Stimulated activated CD4-positive, alpha-beta T cell treated with anti-CD3 and anti-CD28 coated beads, Interleukin-15, amount 100 ng/mL, for 48 hours (primary cell): ENCODE measurements at regions not wholly inside any gene's neighbourhood (a gene's known extent, or its start where the extent isn't known, plus 50 kb on each side); places are given as distances from the start of the nearest gene placed in this dataset.

Experiments
- DNase-seq, 2 donors: peaks; one replicate each; pipeline ENCODE4 v3.0.0-alpha.2; 2020; ENCODE audit warnings: low read depth in 2 of 2

DNA sequence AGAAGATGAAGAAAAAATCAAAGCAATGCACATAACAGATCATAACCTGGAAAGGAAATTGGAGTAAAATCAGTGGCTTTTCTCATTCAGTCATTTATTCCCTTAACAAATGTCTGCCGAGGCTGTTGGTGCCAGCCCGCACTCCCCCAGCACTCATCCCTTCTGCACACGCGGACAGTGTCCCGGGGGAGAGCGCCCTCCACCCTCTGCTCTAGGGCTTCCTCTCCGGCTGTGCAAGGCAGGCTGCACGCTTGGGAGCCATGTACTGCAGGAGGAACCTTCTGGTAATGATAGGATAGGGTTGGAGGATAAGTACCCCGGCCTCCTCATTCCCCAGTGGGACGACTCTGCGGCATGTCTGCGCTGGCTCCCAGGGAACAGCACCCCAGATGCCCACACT is 134.5 kb downstream of the PAX1 start:
- no peak for DNase-seq

DNA sequence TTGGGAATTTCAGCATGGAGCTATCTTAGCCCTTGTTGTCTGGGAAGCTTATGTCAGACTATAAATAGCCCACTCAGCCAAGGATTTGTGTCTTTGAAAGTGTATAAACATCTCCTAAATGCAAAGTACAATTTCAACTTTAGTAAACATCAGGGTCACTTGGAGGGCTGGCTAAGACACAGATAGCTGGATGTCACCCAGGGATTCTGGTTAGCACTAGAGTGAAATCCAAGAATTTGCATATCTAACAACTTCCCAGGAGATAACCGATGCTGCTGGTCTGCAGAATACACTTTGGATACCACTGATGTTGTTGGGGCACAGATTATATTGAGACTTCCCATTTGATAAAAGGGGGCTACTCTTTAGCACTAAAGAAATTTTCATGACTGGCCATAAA is 130.9 kb downstream of the PAX1 start:
- DNase-seq, result no peak

DNA sequence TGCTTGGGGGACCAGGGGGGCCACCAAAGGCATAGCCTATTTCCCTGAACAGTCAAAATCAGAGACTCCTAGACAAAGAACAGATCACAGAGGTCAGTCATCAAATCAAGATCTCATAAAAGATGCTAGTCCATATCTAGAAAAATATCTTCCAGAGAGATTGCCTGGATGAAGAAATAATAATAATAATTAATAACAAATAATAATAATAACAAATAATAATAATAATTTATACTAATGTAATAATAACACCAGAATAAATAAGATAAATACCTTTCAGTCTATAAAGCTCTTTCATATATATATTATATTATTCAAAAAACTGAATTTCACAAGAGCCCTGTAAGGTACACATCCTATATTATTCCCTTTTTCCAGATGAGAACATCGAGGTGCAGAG is 129.6 kb downstream of the PAX1 start:
- no peak for DNase-seq

DNA sequence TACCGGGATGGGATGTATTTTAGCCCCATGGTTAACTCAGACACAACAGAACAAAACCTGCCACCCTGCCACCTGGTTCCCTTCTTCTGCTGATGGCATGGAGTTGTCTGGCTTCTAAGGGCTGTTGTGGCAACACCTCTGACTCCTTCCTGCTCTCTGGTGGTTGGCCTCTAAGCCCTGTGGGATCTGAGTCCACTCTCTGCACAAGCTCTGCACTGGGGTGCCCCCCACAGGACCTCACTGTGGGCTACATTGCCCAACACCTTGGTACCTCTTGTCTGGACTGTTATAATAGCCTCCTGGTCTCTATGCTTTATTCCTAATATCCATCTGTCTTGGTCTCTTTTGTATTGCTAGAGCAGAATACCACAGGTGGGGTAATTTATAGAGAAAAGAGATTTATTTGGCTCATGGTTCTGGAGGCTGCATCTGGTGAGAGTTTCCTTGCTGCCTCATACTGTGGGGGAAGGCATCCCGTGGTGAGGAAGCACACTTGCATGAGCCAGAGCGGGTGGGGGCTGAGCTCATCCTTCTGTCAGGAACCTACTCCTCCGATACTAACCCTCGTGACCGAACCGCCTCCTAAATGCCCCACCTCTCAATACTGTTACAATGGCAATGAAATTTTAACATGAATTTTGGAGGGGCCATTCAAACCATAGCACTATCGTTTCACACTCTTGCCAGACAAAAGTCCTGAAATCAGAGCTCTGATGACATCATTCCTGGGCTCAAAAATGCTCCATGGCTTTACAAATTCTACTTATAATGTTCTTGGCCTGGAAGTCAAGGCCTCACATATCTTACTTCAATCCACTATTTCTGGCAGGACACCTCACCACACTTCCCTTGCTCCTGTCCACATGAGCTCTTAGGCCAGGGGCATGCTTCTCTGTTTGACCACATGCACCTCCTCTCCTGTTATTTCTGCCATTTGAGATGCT is 127.2 kb downstream of the PAX1 start:
- no peak for DNase-seq

DNA sequence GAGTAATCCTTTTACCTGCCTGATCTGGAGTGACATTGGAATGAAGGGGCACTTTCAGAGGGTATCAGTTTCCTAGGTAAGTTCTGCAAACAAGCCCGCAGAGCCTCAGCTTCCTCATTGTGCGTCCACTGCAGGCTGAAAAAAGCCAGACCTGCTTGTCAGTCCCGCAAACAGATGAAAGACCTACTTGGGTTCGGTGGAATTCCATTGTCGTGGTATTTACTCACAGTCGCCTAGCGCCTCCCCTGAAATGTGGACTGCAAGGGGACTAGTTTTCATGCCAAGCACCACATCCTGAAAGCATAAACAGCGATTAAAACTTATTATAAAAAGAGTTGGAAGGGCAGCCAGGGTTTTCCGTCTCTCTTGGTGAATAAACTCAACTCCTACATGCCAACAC is 121.5 kb downstream of the PAX1 start:
- DNase-seq, result no peak

DNA sequence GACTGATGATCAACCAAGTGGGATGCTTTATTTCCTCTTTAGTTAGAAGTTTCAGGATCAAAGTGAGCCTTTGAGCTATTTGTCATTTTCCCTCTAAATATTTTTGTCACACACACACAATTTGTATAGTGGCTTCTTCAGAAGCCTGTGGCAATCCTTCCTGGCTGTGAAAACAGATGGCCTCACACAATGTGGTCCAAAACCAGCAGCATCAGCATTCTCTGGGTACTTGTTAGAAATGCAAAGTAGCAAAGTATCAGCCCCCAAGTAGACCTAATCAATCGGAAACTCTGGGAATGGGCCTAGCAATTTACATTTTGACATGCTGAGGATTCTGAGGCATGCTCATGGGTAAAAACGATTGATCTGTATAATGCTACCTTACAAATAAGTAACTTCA is 115.9 kb downstream of the PAX1 start:
- no peak for DNase-seq

DNA sequence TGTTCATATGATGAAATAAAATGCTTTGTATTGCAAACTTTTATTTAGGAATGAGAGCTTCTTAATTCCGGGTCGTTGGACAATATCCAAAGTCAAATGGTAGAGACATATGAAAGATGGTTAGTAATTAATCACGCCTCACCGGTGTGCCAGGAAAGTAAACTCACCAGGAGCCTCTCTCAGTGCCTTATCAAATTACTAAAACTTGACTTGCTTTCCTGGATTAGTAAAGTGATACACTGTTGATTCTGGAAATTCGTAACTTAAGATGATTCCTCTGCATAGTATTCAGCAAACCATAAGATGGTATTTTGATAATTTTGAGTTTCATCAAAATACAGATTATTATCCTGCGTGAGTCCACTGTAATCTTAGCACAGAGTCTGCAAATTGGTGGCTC is 115.2 kb downstream of the PAX1 start:
- no peak for DNase-seq

DNA sequence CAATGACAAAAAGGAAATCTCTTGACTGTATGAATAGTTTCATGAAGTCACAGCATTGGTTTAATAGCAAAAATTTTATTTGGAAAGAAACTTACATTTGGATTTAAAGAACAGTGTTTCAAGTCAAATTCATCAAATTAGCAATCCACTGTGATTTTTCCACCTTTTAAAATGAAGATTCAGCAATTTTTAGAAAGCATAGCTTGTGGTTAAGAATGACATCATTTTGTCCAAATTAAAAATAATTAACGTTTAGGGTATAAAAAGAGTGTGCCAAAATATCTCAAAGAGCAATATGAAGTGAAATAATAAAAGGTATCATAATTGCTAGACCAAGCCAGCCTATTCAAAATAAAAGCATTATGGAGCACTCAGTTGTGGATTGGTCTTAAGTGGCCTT is 114.6 kb downstream of the PAX1 start:
- DNase-seq, result no peak

DNA sequence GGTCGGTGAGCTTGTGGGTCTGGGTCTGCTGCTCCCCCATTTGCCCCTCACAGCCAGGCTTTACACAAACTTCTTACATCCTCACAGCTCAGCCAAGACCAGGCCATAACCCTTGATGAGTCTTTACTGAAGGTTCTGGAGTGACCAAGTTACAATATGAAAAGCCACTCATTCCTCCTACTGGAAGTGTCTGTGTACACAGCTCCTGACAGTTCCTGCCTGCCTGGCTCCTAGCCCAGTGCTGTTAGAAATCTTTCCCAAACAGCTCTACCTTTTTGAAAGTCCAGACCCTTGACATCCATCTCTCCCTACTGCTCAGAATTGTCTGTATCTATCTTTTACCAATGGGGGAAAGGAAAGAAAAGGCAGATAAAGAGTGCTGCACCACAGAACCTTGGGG is 106.9 kb downstream of the PAX1 start:
- no peak for DNase-seq

DNA sequence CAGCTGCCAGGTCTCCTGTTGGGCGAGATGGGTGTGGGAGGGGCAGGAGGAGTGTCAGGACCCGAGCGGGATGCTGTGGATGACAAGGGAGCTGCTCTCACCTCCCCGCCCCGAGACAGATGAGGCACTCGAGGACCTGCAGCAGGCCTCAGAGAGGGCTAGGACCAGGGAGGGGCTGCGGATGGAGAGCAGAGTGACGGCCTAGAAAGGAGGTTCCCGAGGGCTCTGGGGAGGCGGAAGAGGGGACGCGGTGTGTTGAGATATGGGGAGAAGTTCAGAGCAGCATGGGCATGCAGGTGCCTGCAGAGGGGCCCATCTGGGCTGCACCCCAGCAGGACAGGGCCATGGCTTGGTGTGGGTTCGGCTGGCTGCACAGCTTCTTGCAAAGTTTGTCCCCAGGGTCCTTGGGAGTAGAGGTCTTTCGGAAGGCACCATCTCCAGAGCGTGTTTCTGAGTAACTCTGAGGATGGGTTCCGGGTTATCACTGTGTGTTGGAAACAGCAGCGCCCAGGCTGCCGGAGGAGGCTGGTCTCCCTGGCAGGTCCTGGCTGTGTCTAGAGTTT is 104.6 kb downstream of the PAX1 start:
- DNase-seq, result no peak

DNA sequence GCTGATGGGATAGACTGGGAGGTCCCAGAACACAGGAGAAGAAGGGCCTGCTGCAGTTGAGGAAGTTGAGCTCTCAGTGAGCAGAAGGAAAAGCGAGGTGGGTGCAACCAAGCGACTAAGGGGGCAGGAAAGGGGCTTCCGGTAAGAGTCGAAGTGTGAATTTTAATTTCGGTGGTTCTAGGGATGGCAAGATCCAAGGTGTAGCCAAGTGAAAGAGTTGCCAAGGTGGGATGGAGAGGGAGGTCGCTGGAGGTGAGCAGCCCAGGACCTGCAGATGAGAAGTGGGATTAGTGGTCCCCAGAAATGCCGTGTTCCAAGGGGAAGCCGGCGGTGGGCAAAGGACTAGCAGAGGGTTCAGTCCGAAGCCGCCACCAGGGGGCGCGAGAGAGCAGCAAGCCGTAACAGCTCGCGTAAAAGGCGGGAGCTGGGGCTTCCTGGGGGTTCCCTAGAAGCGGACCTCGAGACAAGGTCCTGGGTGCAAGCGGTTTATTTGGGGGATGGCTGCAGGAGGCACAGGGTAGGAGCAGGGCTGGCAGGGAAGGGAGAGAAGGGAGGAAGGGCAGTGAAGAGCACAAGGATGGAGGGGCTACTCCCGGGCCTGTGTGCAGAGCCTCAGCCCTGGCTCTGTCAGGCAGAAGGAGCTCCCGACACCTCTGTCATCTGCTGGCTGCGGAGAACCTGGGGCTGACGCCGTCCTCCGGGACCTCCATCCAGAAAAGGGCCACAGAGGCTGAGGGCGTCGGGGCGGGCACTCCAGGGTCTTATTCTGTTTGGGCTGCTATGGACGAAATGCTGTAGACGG is 103.6 kb downstream of the PAX1 start:
- DNase-seq, result peak; percentile 15 to 18

DNA sequence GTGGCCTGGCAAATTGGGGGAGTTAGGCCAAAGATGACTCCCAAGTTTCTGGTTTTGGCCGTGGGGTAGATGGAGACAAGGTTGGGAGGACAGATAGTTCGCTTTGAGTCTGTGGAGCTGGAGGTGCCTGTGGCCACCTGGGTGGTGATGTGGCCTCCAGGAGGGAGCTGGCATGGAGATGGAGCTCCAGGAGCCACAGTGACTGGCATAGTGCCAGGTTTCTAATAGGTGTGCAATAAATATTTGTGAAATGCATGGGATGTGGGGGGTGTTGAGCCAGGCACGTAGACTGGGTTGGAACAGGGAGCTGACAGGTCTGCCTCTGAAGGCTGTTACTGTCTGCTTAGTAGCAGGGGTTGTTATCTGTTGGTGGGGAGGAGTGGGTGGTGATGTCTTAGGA is 102.7 kb downstream of the PAX1 start:
- no peak for DNase-seq

DNA sequence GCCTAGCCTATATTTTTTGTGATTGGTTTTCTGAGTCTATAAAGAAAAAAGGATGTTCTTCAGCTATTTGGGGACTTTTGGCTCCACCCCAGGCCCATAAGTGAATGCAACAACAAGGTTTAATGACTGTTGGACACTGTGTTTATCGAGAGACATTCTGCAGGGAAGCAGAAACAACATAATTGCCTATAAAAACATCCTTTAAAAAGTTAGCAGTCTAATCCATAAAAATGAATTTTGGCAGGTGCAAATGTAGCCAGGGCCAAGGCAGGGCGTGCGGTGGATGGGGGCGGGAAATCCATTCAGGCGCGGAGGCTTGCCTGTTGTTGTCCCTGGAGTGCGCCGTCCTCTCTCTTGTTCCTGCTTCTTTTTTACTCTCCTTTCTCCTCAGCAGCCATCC is 99.3 kb downstream of the PAX1 start:
- DNase-seq, result no peak

DNA sequence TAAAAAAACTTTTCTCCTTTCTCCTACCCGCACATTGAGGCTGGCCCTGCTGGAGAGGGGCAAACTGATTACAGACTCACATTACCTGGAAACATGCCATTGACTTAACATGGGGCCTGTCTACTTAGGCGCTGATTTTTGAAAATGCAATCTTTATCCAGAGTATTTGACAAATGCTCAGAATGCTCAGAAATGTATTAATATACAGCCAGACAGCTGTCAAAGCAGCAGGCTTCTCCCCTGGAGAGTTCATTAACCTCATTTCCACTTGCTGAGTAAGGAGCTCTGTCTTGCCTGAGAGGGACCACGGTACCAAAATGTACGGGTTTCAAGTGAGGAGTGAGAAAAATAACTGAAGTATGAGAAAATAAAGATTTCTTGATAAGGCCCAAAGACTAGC is 95.7 kb downstream of the PAX1 start:
- DNase-seq, result no peak

DNA sequence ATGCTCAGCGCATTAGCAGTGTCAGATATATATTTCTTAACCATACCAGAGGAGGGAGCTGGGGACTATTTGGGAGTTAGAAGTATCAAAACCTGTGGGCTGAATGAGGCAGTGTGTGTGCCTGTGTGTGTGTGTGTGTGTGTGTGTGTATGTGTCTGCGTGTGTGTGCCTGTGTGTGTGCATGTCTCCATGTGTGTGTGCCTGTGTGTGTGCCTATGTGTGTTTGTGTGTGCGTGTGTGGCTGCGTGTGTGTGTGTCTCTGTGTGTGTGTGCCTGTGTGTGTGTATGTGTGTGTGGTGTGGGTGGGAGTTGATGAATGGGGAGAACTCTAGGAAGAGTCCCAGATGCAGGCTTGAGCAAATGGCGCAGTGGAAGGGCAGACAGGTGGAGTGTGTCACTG is 92.9 kb downstream of the PAX1 start:
- no peak for DNase-seq

DNA sequence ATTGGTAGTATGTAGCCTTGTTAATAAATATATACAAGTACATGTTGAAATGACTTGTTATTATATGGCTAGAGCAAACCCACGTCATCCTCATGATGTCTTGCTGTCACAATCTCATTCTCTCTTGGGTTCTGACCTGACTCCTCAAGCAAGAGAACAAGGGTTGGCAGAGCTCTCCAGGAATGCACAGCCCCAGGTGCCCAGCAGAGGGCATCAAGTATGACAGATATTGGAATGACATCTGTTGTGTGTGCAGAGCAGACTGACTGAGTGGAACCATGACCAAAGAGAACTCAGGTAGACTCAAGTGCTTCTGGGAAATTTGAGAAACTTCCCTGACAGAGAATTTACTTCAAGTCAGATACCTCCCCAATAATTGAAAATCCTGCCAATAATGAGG is 90.6 kb downstream of the PAX1 start:
- no peak for DNase-seq

DNA sequence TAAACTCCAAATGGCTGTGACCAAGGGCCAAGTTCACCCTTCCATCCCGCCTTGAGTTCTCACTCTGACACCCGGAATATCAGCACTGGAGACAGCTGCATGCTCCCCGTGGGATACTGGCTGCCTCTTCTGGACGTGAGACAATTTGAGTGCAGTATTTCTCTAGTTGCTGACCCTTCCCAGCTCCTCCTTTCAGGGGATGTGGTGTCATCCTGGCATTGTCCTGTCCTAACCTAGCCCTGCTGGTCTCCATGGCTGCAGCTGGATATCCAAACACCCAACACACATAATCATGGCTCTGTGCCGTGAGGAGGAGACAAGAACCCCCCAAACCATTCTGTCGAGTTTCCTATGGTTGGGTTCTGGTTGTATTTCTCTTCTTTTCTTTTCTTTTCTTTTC is 82.6 kb downstream of the PAX1 start:
- DNase-seq, result no peak

DNA sequence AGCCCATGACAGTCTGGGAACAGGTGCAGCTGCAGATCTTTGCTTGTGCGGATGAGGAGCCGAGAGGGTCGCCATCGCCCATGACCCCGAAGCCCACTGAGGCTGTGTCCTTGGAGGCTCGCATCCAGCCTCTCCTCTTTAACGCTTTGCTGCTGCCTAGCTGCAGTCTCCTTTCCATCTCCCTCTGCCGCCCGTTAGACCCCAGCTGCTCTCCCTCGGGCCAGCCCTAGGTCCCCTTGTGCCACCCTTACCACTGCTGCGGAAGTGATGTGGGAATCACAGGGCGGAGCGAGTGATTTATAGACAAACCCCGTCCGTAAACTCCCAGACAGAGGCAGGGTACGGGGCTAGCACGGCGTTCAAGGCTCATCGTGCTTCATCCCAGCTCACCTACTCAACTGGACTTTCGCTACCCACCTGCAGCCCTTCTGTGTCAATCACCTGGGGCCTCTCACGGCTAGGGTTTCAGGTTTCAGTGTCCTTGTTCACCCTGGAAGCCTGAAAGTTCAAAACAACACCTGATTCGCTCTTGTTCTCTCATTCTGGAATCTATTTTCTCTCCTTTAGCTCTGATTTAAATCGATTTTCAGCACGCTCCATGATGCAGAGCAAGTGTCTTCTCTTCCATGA is 76.1 kb downstream of the PAX1 start:
- no peak for DNase-seq

DNA sequence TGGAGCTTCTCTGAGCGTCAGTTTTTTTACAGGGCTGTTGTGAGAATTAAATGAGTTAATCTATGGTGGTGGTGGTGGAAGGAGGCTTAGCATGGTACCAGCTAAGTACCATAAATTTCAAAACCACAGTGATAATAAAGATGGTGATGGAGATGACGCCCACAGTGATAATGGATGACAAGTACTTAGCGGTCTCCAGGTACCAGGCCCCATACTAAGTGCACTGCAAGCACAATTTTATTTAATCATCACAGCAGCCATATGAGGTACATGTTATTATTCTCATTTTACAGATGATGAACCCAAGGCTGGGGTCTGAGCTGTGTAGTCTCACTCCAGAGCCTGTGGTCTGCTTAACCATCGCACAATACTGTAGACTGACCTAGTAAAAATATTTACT is 75.1 kb downstream of the PAX1 start:
- DNase-seq, result no peak
